RWPE1 (cell line): ENCODE measurements at regions not wholly inside any gene's neighbourhood (a gene's known extent, or its start where the extent isn't known, plus 50 kb on each side); places are given as distances from the start of the nearest gene placed in this dataset.

Experiments used
- CTCF ChIA-PET: fragments of 350-600 bp; sonication (Branson Sonifier 250); formaldehyde crosslinking; extraction: SDS; loops from one replicate; lab custom pipeline; 2021; lab: Yijun Ruan, JAX
- POLR2A ChIA-PET: fragments of 400-600 bp; formaldehyde crosslinking; extraction: SDS; loops from one replicate; lab custom pipeline; 2020; ENCODE audit warnings: antibody characterized with exemption; ENCODE audit not compliant: low non-redundant PET; lab: Yijun Ruan, JAX
- DNase-seq: peaks from one replicate; pipeline ENCODE4 v3.0.0; 2012; ENCODE audit warnings: low spot score
- H3K27ac ChIP-seq: fragments of 450-650 bp; 2 replicates; pipeline ENCODE4 v1.5.1; 2017
- CTCF ChIP-seq: fragments of 450-650 bp; conservative IDR thresholded peaks from 2 replicates; pipeline ENCODE4 v1.5.1; 2017; ENCODE audit warnings: low read depth, mild to moderate bottlenecking

DNA sequence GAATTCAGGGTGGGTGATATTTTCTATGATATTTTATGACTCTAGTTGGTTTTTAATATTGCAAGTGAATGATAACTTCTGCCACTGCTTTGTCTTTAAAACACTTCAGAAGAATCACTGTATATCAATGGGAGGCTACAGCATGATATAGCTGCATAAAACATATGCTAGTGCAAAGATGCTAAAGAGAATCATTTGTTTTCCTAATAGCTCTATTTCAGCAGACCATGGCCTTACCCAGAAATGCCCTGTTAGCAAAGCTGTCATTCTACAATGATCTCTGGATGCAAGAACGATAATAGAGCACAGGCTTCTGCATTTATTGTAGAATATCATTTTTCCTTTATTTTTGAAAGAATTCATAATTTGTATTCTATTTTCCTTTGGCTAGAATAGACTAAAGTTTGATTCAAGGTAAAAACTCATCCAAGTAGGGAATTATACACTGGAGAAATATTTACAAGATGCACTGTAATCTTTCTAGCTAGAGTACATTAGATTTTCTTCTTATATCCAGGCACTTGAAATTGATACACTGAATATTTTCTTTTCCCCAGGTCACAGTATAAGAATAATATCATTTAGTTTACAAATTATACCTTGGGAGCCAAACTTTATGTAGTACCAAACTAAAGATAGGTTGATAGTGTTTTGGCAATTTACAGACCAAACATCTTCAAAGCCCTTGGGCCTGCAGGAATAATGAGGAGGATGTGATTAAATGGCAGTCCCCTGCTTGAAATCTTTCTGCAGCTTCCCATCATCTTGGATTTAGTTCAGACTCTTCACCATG, 252.6 kb upstream of the LINC00305 start:
- CTCF ChIA-PET, result interaction anchor here (0.6 kb wide), 1 partner anchor 16 kb away, joined by 3 read pairs; no protein-coding TSS in a partner anchor
- TF ChIP-seq CTCF, result no peak
- no peak for DNase-seq

DNA sequence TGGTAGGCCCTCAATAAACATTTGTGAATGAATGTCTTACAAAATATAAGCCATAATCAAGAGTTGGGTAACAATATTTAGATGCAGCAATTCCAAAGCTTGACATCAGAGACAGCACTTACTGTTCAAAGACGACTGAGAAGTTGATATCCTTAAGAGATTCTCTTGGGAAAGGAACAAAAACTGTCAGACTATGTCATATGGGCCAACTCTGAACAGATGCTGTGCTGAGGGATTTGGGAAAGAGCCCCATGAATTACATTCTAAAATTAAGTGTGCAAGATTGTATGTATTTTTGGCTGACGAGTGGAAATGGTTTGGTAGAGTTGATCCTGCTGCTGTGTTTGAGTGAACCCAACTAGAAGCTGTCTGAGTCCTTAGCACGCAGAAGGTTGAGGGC, 250.7 kb upstream of the LINC00305 start:
- ChIA-PET CTCF (no interaction called here), POLR2A (no interaction called here)
- TF ChIP-seq CTCF, result no peak
- DNase-seq, result no peak
- no peak overlapping the region for H3K27ac ChIP-seq

More for the DNA sequence above, 252.6 kb upstream of the LINC00305 start:
- POLR2A ChIA-PET, result no interaction called here
- no peak overlapping the region for H3K27ac ChIP-seq

DNA sequence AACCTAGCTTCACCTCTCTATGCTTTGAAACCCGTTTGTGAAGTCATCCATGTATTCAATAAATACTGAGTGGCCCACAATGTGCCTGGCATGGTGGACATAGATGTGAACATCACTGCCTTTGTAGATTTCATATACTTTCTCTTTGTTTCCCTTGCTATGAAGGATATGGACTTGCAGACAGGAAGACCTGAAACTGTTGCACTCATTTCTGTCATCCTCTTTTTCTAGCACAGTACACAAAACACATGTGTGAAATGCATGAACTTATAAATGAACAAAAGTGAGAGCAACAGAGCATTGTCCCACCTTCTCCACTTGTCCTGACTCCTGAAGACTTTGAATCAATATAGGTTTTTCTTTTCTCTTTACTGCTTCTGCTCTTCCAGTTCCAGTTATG, 249.4 kb upstream of the LINC00305 start:
- no peak for TF ChIP-seq CTCF
- CTCF ChIA-PET, result no interaction called here
- POLR2A ChIA-PET, result no interaction called here
- no peak overlapping the region for H3K27ac ChIP-seq
- no peak for DNase-seq

GRCh38 chr18:64392202-64392601, 243.3 kb upstream of the LINC00305 start:
- ChIA-PET CTCF (no interaction called here), POLR2A (no interaction called here)
- no peak for DNase-seq
- TF ChIP-seq CTCF, result no peak
- H3K27ac ChIP-seq, result no peak overlapping the region

DNA sequence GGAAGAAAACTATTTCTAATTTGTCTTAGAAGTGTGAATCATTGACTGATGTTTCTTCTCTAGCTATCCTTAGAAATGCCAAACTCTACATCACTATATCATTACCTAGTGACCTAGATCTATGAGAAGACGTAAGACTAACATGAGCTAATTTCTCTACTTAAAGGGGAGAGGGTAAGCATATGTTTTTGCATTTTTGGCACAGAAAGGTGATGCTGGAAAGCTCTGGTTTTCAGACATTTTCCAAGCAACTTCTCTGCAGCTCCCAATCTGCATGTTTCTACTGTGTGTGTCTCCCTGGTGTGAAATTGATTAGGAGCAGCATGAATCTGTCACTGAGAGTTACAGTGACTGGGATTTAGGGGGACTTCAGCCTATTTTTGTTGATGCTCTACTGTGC, 235.2 kb upstream of the LINC00305 start:
- ChIA-PET CTCF (interaction anchor here (0.6 kb wide), 1 partner anchor 1127 kb away, joined by 5 read pairs; no protein-coding TSS in a partner anchor), POLR2A (no interaction called here)
- TF ChIP-seq CTCF, result no peak
- no peak overlapping the region for H3K27ac ChIP-seq
- no peak for DNase-seq

GRCh38 chr18:64380117-64380516, 231.2 kb upstream of the LINC00305 start:
- ChIA-PET CTCF (no interaction called here), POLR2A (no interaction called here)
- no peak for DNase-seq
- TF ChIP-seq CTCF, result no peak
- no peak overlapping the region for H3K27ac ChIP-seq
